ENCODE measurements at regions not wholly inside any gene's neighbourhood (a gene's known extent, or its start where the extent isn't known, plus 50 kb on each side); places are given as distances from the start of the nearest gene placed in this dataset.
"Not testable (repeated sequence)": the region's sequence is repeated elsewhere in the genome, so short reads cannot be mapped to it uniquely, and the experiment has no call there.

- no peak overlapping the region for H3K14ac ChIP-seq (ENCODE audit: insufficient read depth, low read length)
- Mint-ChIP-seq H3K9me3 (peaks cover 19 to 20% of the 10 kb centered on the region in 2 experiments), H3K4me1 (no peaks in the 10 kb centered on the region; a peak in 1 of 4 replicates), H3K27me3 (ENCODE audit: low read depth) (peaks cover 9% of the 10 kb centered on the region; the same call in 1 of the 2 replicates), H3K4me3 (no peak overlapping the region), H3K36me3 (ENCODE audit: insufficient read depth in 1 of 3, low read depth in 3 of 3) (peaks cover 2 to 19% (median 11%) of the 10 kb centered on the region in 3 experiments; a peak in 5 of 7 replicates), H3K27ac (no peak overlapping the region)
- no peak for TF ChIP-seq CTCF (conservative IDR thresholded peaks at IDR 0.05)
- H2BK20ac ChIP-seq (ENCODE audit: low read depth, low read length, poor library complexity, severe bottlenecking) = no peak overlapping the region
- H4K8ac ChIP-seq (replicated peaks; ENCODE audit: insufficient read length, low read depth, low read length) = no peak overlapping the region
- H3K27me3 ChIP-seq (ENCODE audit: insufficient read depth, low read length) = no peaks in the 10 kb centered on the region
- no peaks in the 10 kb centered on the region for H3K79me1 ChIP-seq (ENCODE audit: insufficient read depth, low read depth, low read length, poor library complexity, severe bottlenecking)
- H4K20me1 ChIP-seq (ENCODE audit: control insufficient read depth, insufficient read depth, insufficient read length) = no peaks in the 10 kb centered on the region
- H3K18ac ChIP-seq (ENCODE audit: insufficient read length, low read depth, low read length) = no peak overlapping the region
- H3K4me1 ChIP-seq (ENCODE audit: insufficient read depth, low read length) = no peaks in the 10 kb centered on the region
- no peak overlapping the region for H4K91ac ChIP-seq (ENCODE audit: insufficient read length, low read depth, low read length)
- H3K9me3 ChIP-seq (ENCODE audit: control insufficient read depth, low read depth, low read length) = peaks cover 7% of the 10 kb centered on the region
- no peak overlapping the region for H2AFZ ChIP-seq (ENCODE audit: low read length)
- no peak overlapping the region for H3K4me2 ChIP-seq (ENCODE audit: insufficient read depth, insufficient read length, low read length)
- no peak overlapping the region for H3K9ac ChIP-seq (ENCODE audit: extremely low read depth, insufficient read length, low read length)
- H3K56ac ChIP-seq (ENCODE audit: insufficient read length, low read depth, low read length) = no peak overlapping the region
- no peak overlapping the region for H3K27ac ChIP-seq (ENCODE audit: insufficient read length, low read depth, low read length)
- H3K23me2 ChIP-seq (ENCODE audit: insufficient read length, low read depth, low read length, poor library complexity, severe bottlenecking) = no peaks in the 10 kb centered on the region
- H3T11ph ChIP-seq (ENCODE audit: low read length) = no peak overlapping the region
- no peak for DNase-seq
- no peak overlapping the region for H2BK5ac ChIP-seq (ENCODE audit: insufficient read length, low read length)
- H3K23ac ChIP-seq (ENCODE audit: insufficient read length, low read depth, low read length) = no peak overlapping the region
- H2BK15ac ChIP-seq (ENCODE audit: low read depth, low read length) = no peak overlapping the region
- WGBS (ENCODE audit: extremely low coverage, insufficient read length, low lambda C conversion rate) = no CpG with 5 or more reads among the region's 13 CpGs
- H3K79me2 ChIP-seq (ENCODE audit: insufficient read depth, low read length) = no peaks in the 10 kb centered on the region
- H2BK120ac ChIP-seq (ENCODE audit: low read depth, low read length, poor library complexity, severe bottlenecking) = no peak overlapping the region
- H2AK5ac ChIP-seq (ENCODE audit: insufficient read length, low read length) = no peak overlapping the region
- no peak overlapping the region for H2BK12ac ChIP-seq (ENCODE audit: insufficient read length, low read depth, low read length)
- no peak overlapping the region for H4K5ac ChIP-seq (ENCODE audit: insufficient read length, low read depth, low read length)
- no peak overlapping the region for H3K4ac ChIP-seq (ENCODE audit: low read depth, low read length)
Measured at GRCh38 chr16:88141580-88141979, 190.3 kb downstream of the BANP start.

- no CpG with 5 or more reads among the region's 23 CpGs for WGBS (ENCODE audit: extremely low coverage, insufficient read length, low lambda C conversion rate)
- H2BK20ac ChIP-seq (ENCODE audit: low read depth, low read length, poor library complexity, severe bottlenecking) = not testable (repeated sequence)
Measured at GRCh38 chr16:88142056-88142935, 191.1 kb downstream of the BANP start.

More at GRCh38 chr16:88142056-88142935, 191.1 kb downstream of the BANP start:
- H3K9ac ChIP-seq (ENCODE audit: extremely low read depth, insufficient read length, low read length); H3K14ac ChIP-seq (ENCODE audit: insufficient read depth, low read length); H4K5ac ChIP-seq (ENCODE audit: insufficient read length, low read depth, low read length); H2AK5ac ChIP-seq (ENCODE audit: insufficient read length, low read length); H4K8ac ChIP-seq (replicated peaks; ENCODE audit: insufficient read length, low read depth, low read length); H3K27me3 ChIP-seq (ENCODE audit: insufficient read depth, low read length); H3K18ac ChIP-seq (ENCODE audit: insufficient read length, low read depth, low read length); H3T11ph ChIP-seq (ENCODE audit: low read length); H3K4ac ChIP-seq (ENCODE audit: low read depth, low read length); H4K20me1 ChIP-seq (ENCODE audit: control insufficient read depth, insufficient read depth, insufficient read length); H2BK120ac ChIP-seq (ENCODE audit: low read depth, low read length, poor library complexity, severe bottlenecking); H4K91ac ChIP-seq (ENCODE audit: insufficient read length, low read depth, low read length); H3K4me2 ChIP-seq (ENCODE audit: insufficient read depth, insufficient read length, low read length); DNase-seq; H2AFZ ChIP-seq (ENCODE audit: low read length); H3K27me3 Mint-ChIP-seq (ENCODE audit: low read depth); H2BK5ac ChIP-seq (ENCODE audit: insufficient read length, low read length); H2BK15ac ChIP-seq (ENCODE audit: low read depth, low read length); H3K4me1 ChIP-seq (ENCODE audit: insufficient read depth, low read length); H3K4me3 Mint-ChIP-seq; H2BK12ac ChIP-seq (ENCODE audit: insufficient read length, low read depth, low read length); H3K9me3 ChIP-seq (ENCODE audit: control insufficient read depth, low read depth, low read length); H3K27ac ChIP-seq (ENCODE audit: insufficient read length, low read depth, low read length); H3K79me2 ChIP-seq (ENCODE audit: insufficient read depth, low read length); H3K4me1 Mint-ChIP-seq; H3K56ac ChIP-seq (ENCODE audit: insufficient read length, low read depth, low read length); H3K23me2 ChIP-seq (ENCODE audit: insufficient read length, low read depth, low read length, poor library complexity, severe bottlenecking); H3K79me1 ChIP-seq (ENCODE audit: insufficient read depth, low read depth, low read length, poor library complexity, severe bottlenecking); H3K27ac Mint-ChIP-seq; H3K23ac ChIP-seq (ENCODE audit: insufficient read length, low read depth, low read length): not testable (repeated sequence)
- Mint-ChIP-seq H3K9me3 (peaks cover 19 to 20% of the 10 kb centered on the region in 2 experiments), H3K36me3 (ENCODE audit: insufficient read depth in 1 of 3, low read depth in 3 of 3) (peaks cover 2 to 18% (median 11%) of the 10 kb centered on the region in 3 experiments; a peak in 5 of 7 replicates)

All from H9 (cell line).